ENCODE measurements at regions not wholly inside any gene's neighbourhood (a gene's known extent, or its start where the extent isn't known, plus 50 kb on each side); places are given as distances from the start of the nearest gene placed in this dataset.

GRCh38 chr21:21624674-21625073 is 626.5 kb downstream of the NCAM2 start:
- ChIA-PET CTCF (no interaction called here), POLR2A (interaction anchor here (1.0 to 1.4 kb wide), 2 partner anchors 12 to 19 kb away, joined by 3 to 7 read pairs; no protein-coding TSS in a partner anchor)
- Histone ChIP-seq H3K27me3 (ENCODE audit: control insufficient read depth, insufficient read depth, low read length) (no peaks in the 10 kb centered on the region), H3K9me3 (ENCODE audit: control insufficient read depth, insufficient read depth, low read length) (no peaks in the 10 kb centered on the region), H3K4me3 (ENCODE audit: low read depth, low read length) (no peak overlapping the region), H3K27ac (ENCODE audit: low read depth, low read length) (no peak overlapping the region)
- peak; percentile 26 for DNase-seq (ENCODE audit: low read depth, low spot score)
- no peak for TF ChIP-seq CTCF (IDR thresholded peaks at IDR 0.05; ENCODE audit: low read depth, low read length)

- H3K27ac ChIP-seq (ENCODE audit: low read depth, low read length) = no peak overlapping the region
- no peak for TF ChIP-seq CTCF (IDR thresholded peaks at IDR 0.05; ENCODE audit: low read depth, low read length)
- ChIA-PET POLR2A (no interaction called here), CTCF (no interaction called here)
- no peak for DNase-seq (ENCODE audit: low read depth, low spot score)
- no peaks in the 10 kb centered on the region for H3K27me3 ChIP-seq (ENCODE audit: control insufficient read depth, insufficient read depth, low read length)
- no peak overlapping the region for H3K4me3 ChIP-seq (ENCODE audit: low read depth, low read length)
- H3K9me3 ChIP-seq (ENCODE audit: control insufficient read depth, insufficient read depth, low read length) = no peaks in the 10 kb centered on the region
Observed at GRCh38 chr21:21631961-21632360, 633.8 kb downstream of the NCAM2 start.

GRCh38 chr21:21632926-21633325 is 634.7 kb downstream of the NCAM2 start:
- ChIA-PET CTCF (no interaction called here), POLR2A (no interaction called here)
- Histone ChIP-seq H3K27me3 (ENCODE audit: control insufficient read depth, insufficient read depth, low read length) (no peaks in the 10 kb centered on the region), H3K27ac (ENCODE audit: low read depth, low read length) (no peak overlapping the region), H3K9me3 (ENCODE audit: control insufficient read depth, insufficient read depth, low read length) (no peaks in the 10 kb centered on the region), H3K4me3 (ENCODE audit: low read depth, low read length) (no peak overlapping the region)
- DNase-seq (ENCODE audit: low read depth, low spot score) = no peak
- TF ChIP-seq CTCF (IDR thresholded peaks at IDR 0.05; ENCODE audit: low read depth, low read length) = no peak

GRCh38 chr21:21661741-21662140 is 663.5 kb downstream of the NCAM2 start:
- no peak overlapping the region for H3K27ac ChIP-seq (ENCODE audit: low read depth, low read length)
- POLR2A ChIA-PET = no interaction called here
- no peak for TF ChIP-seq CTCF (IDR thresholded peaks at IDR 0.05; ENCODE audit: low read depth, low read length)
- H3K9me3 ChIP-seq (ENCODE audit: control insufficient read depth, insufficient read depth, low read length) = no peaks in the 10 kb centered on the region
- DNase-seq (ENCODE audit: low read depth, low spot score) = no peak
- CTCF ChIA-PET = interaction anchor here (0.9 kb wide), 1 partner anchor 429 kb away, joined by 3 read pairs; no protein-coding TSS in a partner anchor
- no peaks in the 10 kb centered on the region for H3K27me3 ChIP-seq (ENCODE audit: control insufficient read depth, insufficient read depth, low read length)
- H3K4me3 ChIP-seq (ENCODE audit: low read depth, low read length) = no peak overlapping the region

GRCh38 chr21:21662776-21663175 is 664.6 kb downstream of the NCAM2 start:
- no peaks in the 10 kb centered on the region for H3K27me3 ChIP-seq (ENCODE audit: control insufficient read depth, insufficient read depth, low read length)
- ChIA-PET CTCF (interaction anchor here (0.9 kb wide), 1 partner anchor 430 kb away, joined by 3 read pairs; no protein-coding TSS in a partner anchor), POLR2A (no interaction called here)
- no peak for TF ChIP-seq CTCF (IDR thresholded peaks at IDR 0.05; ENCODE audit: low read depth, low read length)
- no peak overlapping the region for H3K27ac ChIP-seq (ENCODE audit: low read depth, low read length)
- no peak for DNase-seq (ENCODE audit: low read depth, low spot score)
- no peaks in the 10 kb centered on the region for H3K9me3 ChIP-seq (ENCODE audit: control insufficient read depth, insufficient read depth, low read length)
- H3K4me3 ChIP-seq (ENCODE audit: low read depth, low read length) = no peak overlapping the region

Data from AG04450 (cell line).